Neutrophil (primary cell): ENCODE measurements at regions not wholly inside any gene's neighbourhood (a gene's known extent, or its start where the extent isn't known, plus 50 kb on each side); places are given as distances from the start of the nearest gene placed in this dataset.

Source experiments
- H3K27ac ChIP-seq: fragments of 200-600 bp; sonication (generic); 2 replicates; pipeline ENCODE4 v1.5.1; 2016; ENCODE audit warnings: mild to moderate bottlenecking, moderate library complexity
- H3K27me3 ChIP-seq: fragments of 200-600 bp; sonication (generic); 2 replicates; pipeline ENCODE4 v1.6.0; 2016; ENCODE audit warnings: mild to moderate bottlenecking
- H3K36me3 ChIP-seq: fragments of 200-600 bp; sonication (generic); 2 replicates; pipeline ENCODE4 v1.5.1; 2017
- H3K4me1 ChIP-seq, 2 experiments: fragments of 200-600 bp in 1 of 2; sonication (generic) in 1 of 2; 1 replicate in 1 of 2; 2 replicates in 1 of 2; pipeline versions ENCODE4 v1.5.1 to v1.6.1; 2013 to 2016; ENCODE audit warnings: low read depth in 1 of 2, low read length in 1 of 2, mild to moderate bottlenecking in 1 of 2, moderate library complexity in 1 of 2; ENCODE audit not compliant: control insufficient read depth in 1 of 2, insufficient read depth in 1 of 2
- H3K4me3 ChIP-seq, 2 experiments: fragments of 200-600 bp in 1 of 2; sonication (generic) in 1 of 2; 1 replicate in 1 of 2; 2 replicates in 1 of 2; pipeline ENCODE4 v1.5.1; 2013 to 2016; ENCODE audit warnings: low read depth in 1 of 2, low read length in 1 of 2, mild to moderate bottlenecking in 1 of 2, moderate library complexity in 1 of 2
- H3K9me3 ChIP-seq: fragments of 200-600 bp; sonication (generic); 2 replicates; pipeline ENCODE4 v1.5.1; 2016
- TF ChIP-seq, protein P1 (sequence below): fragments of 200-600 bp; sonication (generic); IDR thresholded peaks from 2 replicates; pipeline ENCODE4 v1.5.1; 2016; ENCODE audit warnings: antibody characterized with exemption

DNA sequence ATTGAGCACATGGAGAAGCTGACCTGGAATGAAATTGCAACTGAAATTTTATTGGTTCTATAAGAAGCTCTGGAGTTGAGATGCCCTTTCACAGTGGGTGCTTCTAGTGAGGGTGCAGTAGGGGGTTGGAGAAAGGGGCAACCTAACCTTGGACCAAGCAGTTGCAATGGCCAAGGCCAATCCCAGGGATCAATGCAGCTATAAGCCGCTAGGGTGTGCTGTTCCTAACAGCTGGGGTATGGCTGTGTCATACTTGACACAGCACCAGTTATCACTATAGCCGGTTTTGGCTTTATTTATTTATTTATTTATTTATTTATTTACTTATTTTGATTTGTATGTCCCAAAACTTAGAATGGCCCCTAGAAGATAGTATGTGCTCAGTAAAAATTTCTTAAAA, 505.9 kb downstream of the FLRT2 start:
- Histone ChIP-seq H3K4me1 (no peaks in the 10 kb centered on the region), H3K27me3 (no peaks in the 10 kb centered on the region), H3K4me3 (no peak overlapping the region), H3K27ac (no peak overlapping the region), H3K9me3 (no peaks in the 10 kb centered on the region), H3K36me3 (no peaks in the 10 kb centered on the region)
- TF ChIP-seq, protein P1, sequence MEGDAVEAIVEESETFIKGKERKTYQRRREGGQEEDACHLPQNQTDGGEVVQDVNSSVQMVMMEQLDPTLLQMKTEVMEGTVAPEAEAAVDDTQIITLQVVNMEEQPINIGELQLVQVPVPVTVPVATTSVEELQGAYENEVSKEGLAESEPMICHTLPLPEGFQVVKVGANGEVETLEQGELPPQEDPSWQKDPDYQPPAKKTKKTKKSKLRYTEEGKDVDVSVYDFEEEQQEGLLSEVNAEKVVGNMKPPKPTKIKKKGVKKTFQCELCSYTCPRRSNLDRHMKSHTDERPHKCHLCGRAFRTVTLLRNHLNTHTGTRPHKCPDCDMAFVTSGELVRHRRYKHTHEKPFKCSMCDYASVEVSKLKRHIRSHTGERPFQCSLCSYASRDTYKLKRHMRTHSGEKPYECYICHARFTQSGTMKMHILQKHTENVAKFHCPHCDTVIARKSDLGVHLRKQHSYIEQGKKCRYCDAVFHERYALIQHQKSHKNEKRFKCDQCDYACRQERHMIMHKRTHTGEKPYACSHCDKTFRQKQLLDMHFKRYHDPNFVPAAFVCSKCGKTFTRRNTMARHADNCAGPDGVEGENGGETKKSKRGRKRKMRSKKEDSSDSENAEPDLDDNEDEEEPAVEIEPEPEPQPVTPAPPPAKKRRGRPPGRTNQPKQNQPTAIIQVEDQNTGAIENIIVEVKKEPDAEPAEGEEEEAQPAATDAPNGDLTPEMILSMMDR = no peak

DNA sequence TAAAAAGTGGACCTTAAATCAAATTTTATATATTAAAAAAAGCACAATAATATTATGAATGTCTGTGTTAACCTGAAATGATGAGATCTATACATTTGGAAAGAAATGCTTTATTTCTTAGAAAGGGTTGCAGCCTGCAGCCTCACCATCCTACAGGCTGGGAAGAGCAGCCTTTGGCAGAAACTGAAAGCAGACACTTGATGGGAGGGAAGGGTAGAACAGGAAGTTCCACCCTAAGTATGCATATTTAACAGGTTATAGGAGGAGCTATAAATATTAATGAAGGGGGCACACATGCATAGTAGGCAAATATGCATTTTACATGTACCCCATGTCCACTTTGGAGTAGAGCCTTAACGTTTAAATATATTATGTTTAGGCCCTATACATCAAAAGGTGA, 498.0 kb downstream of the FLRT2 start:
- Histone ChIP-seq H3K9me3 (no peaks in the 10 kb centered on the region), H3K4me3 (no peak overlapping the region)

DNA sequence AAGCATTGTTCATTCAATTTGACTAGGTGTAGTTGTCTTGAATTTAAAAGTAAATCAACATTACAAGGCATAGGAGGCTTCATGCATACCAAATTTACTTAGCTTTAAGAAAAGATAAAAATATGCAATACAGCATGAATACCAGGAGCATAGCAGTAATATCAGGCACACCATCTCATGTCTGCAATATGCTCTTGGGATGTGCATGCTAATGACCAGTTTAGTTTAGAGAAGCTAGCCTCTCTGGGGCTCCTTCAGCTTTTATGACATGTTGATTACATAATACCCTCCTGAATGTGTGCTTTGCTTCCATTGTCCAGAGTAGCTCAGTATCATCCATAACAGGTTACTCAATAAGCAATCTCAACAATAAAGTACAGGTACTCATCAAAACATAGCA, 497.2 kb downstream of the FLRT2 start:
- Histone ChIP-seq H3K27ac (no peak overlapping the region), H3K4me1 (peaks cover 0 to 11% of the 10 kb centered on the region in 2 experiments), H3K9me3 (no peaks in the 10 kb centered on the region), H3K36me3 (no peaks in the 10 kb centered on the region), H3K4me3 (no peak overlapping the region), H3K27me3 (no peaks in the 10 kb centered on the region)
- TF ChIP-seq, protein P1 = no peak

More for the DNA sequence above, 498.0 kb downstream of the FLRT2 start:
- TF ChIP-seq, protein P1 = no peak
- Histone ChIP-seq H3K4me1 (peaks cover 0 to 11% of the 10 kb centered on the region in 2 experiments), H3K27me3 (no peaks in the 10 kb centered on the region), H3K36me3 (no peaks in the 10 kb centered on the region), H3K27ac (no peak overlapping the region)

DNA sequence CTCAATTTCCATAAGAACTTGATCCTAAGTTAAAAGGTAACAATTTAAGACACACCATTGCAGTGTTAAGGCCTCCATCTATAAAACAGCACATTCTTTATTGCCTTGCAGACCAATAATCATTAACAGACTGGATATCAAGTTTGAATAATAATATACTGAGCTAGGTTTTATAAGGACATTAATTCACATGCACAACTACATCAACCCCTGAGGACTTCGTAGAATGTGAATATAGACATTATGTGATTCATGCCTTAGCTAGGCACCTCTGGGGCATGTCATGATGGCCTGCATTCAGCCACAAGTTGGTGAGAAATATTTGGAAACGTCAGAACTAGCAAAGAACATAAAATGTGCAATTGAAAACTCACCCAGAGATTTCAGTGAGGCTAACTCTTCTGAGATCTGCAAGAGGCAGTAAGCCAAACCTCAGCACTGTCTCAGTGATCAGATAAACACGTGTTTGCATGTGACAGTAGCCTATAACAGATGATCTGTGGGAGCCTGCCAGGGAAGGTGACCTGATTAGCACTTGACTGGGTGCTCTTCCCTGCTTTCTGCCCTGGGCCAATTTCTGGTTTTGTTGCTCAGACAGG, 492.2 kb downstream of the FLRT2 start:
- TF ChIP-seq, protein P1 = no peak
- Histone ChIP-seq H3K4me3 (no peak overlapping the region), H3K9me3 (no peaks in the 10 kb centered on the region), H3K4me1 (peaks cover 0 to 9% of the 10 kb centered on the region in 2 experiments), H3K27ac (no peak overlapping the region), H3K27me3 (no peaks in the 10 kb centered on the region), H3K36me3 (no peaks in the 10 kb centered on the region)

DNA sequence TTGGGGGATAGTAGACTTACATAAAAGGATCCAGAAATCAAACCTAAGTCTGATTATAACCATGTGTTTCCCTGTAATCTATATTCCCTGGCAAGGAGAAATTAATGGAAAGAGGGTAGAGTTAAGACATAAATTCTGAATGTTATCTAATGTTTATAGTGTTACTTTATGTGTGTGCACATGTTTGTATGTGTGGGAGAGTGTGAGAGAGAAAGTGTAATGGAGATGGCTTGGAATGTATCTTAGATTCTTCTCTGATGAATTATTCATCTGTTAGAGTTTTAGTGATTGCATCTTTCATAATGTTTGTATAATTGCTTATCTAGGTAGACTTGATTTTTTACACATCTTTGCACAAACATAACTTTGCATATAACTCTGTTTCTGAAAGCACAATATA, 490.9 kb downstream of the FLRT2 start:
- H3K4me3 ChIP-seq = no peak overlapping the region
- no peaks in the 10 kb centered on the region for H3K27me3 ChIP-seq
- no peaks in the 10 kb centered on the region for H3K36me3 ChIP-seq
- no peaks in the 10 kb centered on the region for H3K4me1 ChIP-seq
- no peak overlapping the region for H3K27ac ChIP-seq
- TF ChIP-seq, protein P1 = no peak
- H3K9me3 ChIP-seq = no peaks in the 10 kb centered on the region
